Omental fat pad (tissue), 3 donors: ENCODE measurements at regions not wholly inside any gene's neighbourhood (a gene's known extent, or its start where the extent isn't known, plus 50 kb on each side); places are given as distances from the start of the nearest gene placed in this dataset.

Experiments used
- ATAC-seq: fragments of 150-250 bp; one replicate; pipeline ENCODE4 v1.9.1; 2016; ENCODE audit warnings: mild to moderate bottlenecking, moderate library complexity; ENCODE audit not compliant: low FRiP score
- DNase-seq: peaks from one replicate; pipeline ENCODE4 v3.0.0-alpha.2; 2019; ENCODE audit warnings: low spot score
- CTCF ChIP-seq, 3 donors: fragments of 450-650 bp; IDR thresholded peaks; one replicate each; pipeline ENCODE4 v1.5.1; 2016 to 2017; ENCODE audit warnings: antibody characterized with exemption in 3 of 3, mild to moderate bottlenecking in 3 of 3, moderate library complexity in 2 of 3

GRCh38 chr3:176193032-176193730 lies 1004.1 kb downstream of the TBL1XR1 start:
- no peak for TF ChIP-seq CTCF (IDR thresholded peaks at IDR 0.05)
- no peak for ATAC-seq
- DNase-seq, result no peak

DNA sequence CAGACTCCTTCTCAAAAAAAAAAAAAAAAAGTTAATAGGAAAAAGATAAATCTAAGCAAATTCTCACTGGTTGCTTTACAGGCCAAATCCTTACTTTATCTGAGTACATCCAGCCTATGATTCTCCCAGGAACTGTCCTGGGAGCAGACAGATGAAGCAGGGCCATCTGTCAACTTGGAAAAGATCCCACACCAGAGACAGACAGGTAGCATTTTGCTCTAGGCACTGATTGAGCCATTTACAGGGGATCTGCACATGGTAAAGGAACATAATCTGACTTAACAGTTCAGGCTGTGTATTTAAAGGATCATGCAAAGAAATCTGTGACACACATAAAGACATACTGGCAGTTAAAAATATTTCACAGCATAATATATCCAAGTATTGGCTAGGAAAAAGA lies 1006.5 kb downstream of the TBL1XR1 start:
- DNase-seq, result no peak
- TF ChIP-seq CTCF (IDR thresholded peaks at IDR 0.05), result no peak
- no peak for ATAC-seq

DNA sequence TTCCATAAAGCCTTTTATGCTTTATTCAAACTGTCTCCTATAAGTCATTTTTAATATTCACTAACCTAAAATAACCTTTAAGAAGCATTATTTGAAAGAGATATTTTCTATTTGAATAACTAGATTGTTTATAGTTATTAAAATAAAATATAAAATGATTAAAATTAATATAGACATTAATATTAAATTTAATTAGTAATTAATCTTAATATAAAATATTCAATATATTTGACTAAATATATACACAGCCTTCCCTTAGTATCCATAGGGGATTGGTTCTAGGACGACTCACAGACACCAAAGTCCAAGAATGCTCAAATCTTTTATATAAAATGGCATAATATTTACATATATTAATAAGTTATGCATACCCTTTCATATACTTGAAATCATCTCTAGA lies 1014.1 kb downstream of the TBL1XR1 start:
- ATAC-seq (no peak), DNase-seq (no peak)
- TF ChIP-seq CTCF (IDR thresholded peaks at IDR 0.05), result no peak

DNA sequence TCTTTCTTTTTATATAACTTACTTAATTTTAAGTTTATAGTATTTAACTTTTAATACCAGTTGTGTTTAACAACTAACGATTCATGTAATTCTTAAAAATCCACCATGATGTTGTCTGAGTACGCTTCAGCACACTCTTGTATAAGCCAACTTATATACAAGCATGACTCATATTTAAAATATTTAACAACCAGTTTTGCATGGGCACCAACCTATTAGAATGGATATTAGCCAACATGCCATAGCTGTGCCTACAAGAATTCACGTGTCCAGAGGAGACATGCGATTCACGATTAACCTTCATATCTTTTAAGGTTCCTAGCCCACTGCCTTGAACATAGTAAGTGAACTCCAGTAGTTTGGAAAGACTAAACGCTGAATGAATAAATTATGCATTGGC lies 1023.2 kb downstream of the TBL1XR1 start:
- DNase-seq (no peak), ATAC-seq (no peak)
- TF ChIP-seq CTCF (IDR thresholded peaks at IDR 0.05), result no peak

DNA sequence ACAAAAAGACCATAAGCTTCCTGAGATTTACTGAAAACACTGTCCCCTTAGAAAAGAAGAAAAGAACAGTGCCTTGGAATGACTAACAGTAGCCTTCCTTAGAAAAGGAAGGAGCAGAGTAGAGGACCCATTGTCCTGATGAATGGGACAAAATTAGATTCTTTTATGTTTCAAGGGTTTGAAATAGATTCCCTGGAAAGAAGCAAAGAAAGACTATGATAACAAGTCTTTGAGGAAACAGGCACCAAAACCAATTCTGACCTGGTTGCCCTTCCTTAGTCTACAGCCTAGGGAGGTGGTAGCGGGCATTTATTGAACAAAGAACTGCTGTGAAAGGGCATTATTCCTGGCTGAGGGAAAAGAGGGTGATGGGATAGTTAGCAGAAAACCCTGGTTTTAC lies 1024.8 kb downstream of the TBL1XR1 start:
- no peak for TF ChIP-seq CTCF (IDR thresholded peaks at IDR 0.05)
- DNase-seq, result no peak
- ATAC-seq, result no peak

- no peak for TF ChIP-seq CTCF (IDR thresholded peaks at IDR 0.05)
- DNase-seq (no peak), ATAC-seq (no peak)
These were observed 1030.0 kb downstream of the TBL1XR1 start for GRCh38 chr3:176167272-176167671.

DNA sequence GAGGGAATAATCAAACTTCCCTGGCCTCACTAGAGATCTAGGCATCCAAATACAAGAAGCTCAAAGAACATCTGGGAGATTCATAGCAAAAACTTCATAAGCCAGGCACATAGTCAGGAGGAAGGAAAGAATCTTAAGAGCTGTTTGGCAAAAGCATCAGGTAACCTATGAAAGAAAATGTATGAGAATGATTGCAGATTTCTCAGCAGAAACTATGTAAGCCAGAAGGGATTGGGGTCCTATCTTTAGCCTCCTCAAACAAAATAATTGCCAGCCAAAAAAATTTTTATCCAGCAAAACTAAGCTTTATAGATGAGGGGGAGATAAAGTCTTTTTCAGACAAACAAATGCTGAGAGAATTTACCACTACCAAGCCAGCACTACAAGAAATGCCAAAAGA lies 1036.3 kb downstream of the TBL1XR1 start:
- DNase-seq (no peak), ATAC-seq (no peak)
- TF ChIP-seq CTCF (IDR thresholded peaks at IDR 0.05), result no peak
